Endothelial cell of umbilical vein (primary cell): ENCODE measurements at regions not wholly inside any gene's neighbourhood (a gene's known extent, or its start where the extent isn't known, plus 50 kb on each side); places are given as distances from the start of the nearest gene placed in this dataset.

Experiments
- BruUV-seq: library from RNA; stranded (reverse); fragments of 400-500 nt; replicated peaks from 2 replicates; lab custom pipeline; 2021; lab: Mats Ljungman, UMichigan
- CTCF ChIA-PET: fragments of 300-600, 350-600 bp; sonication (Branson Sonifier 250); formaldehyde crosslinking; loops from one replicate; lab custom pipeline; 2021; ENCODE audit warnings: antibody characterized with exemption, inconsistent platforms; lab: Charles Lee
- POLR2A ChIA-PET: fragments of 300-600, 350-600 bp; sonication (Branson Sonifier 250); formaldehyde crosslinking; loops from one replicate; lab custom pipeline; 2021; ENCODE audit warnings: antibody characterized with exemption, inconsistent platforms; lab: Charles Lee
- DNase-seq: peaks from one replicate; pipeline ENCODE4 v3.0.0-alpha.2; 2011; ENCODE audit warnings: low read depth, low spot score
- FAIRE-seq: peaks from 2 replicates; lab custom pipeline; 2011; peaks lifted over from hg19 to GRCh38; lab: Jason Lieb, UNC
- H2AFZ ChIP-seq: 2 replicates; pipeline ENCODE4 v1.6.0; 2012; ENCODE audit warnings: low read depth, low read length, control low read depth, inconsistent platforms
- H3K27ac ChIP-seq: 2 replicates; pipeline ENCODE4 v1.5.1; 2011; ENCODE audit warnings: low read depth, mild to moderate bottlenecking, control low read depth, low read length, moderate library complexity; ENCODE audit not compliant: insufficient read depth
- H3K27me3 ChIP-seq, 2 experiments: 2 replicates each; pipeline versions ENCODE4 v1.6.0 to v1.6.1; 2011; ENCODE audit warnings: low read length in 2 of 2, mixed read lengths in 1 of 2; ENCODE audit not compliant: control insufficient read depth in 2 of 2, insufficient read depth in 2 of 2
- H3K36me3 ChIP-seq, 2 experiments: 2 replicates in 1 of 2; 3 replicates in 1 of 2; pipeline ENCODE4 v1.5.1; 2011; ENCODE audit warnings: low read length in 2 of 2, mild to moderate bottlenecking in 1 of 2, moderate library complexity in 1 of 2; ENCODE audit not compliant: control insufficient read depth in 2 of 2, insufficient read depth in 2 of 2; ENCODE audit errors: extremely low read depth in 1 of 2
- H3K4me1 ChIP-seq: 3 replicates; pipeline ENCODE4 v1.5.1; 2011; ENCODE audit warnings: mild to moderate bottlenecking, low read length; ENCODE audit not compliant: control insufficient read depth, insufficient read depth; ENCODE audit errors: extremely low read depth
- H3K4me2 ChIP-seq: 2 replicates; pipeline ENCODE4 v1.6.1; 2011; ENCODE audit warnings: low read length, control low read depth, mixed read lengths; ENCODE audit not compliant: insufficient read depth
- H3K4me3 ChIP-seq, 3 experiments: fragments of 200-600 bp in 1 of 3; sonication (generic), shearing (Covaris generic) in 1 of 3; replicated peaks in 1 of 3; 2 replicates each; pipeline ENCODE4 v1.5.1; 2011 to 2016; ENCODE audit warnings: control low read depth in 3 of 3, low read length in 3 of 3, mild to moderate bottlenecking in 2 of 3, inconsistent platforms in 1 of 3, low read depth in 1 of 3, moderate library complexity in 1 of 3; ENCODE audit not compliant: insufficient read depth in 1 of 3
- H3K79me2 ChIP-seq: 2 replicates; pipeline ENCODE4 v1.6.0; 2012; ENCODE audit warnings: low read length, inconsistent platforms; ENCODE audit not compliant: control insufficient read depth, insufficient read depth
- H3K9ac ChIP-seq: replicated peaks from 2 replicates; pipeline ENCODE3; 2011; ENCODE audit warnings: low read length, control low read depth; ENCODE audit not compliant: insufficient read depth; ENCODE audit errors: extremely low read depth
- H3K9me1 ChIP-seq: replicated peaks from 3 replicates; pipeline ENCODE4 v1.6.0; 2011; ENCODE audit warnings: mild to moderate bottlenecking, low read length; ENCODE audit not compliant: control insufficient read depth, insufficient read depth; ENCODE audit errors: extremely low read depth
- H3K9me3 ChIP-seq: replicated peaks from 2 replicates; pipeline ENCODE4 v1.5.1; 2012; ENCODE audit warnings: low read length, inconsistent platforms; ENCODE audit not compliant: control insufficient read depth, insufficient read depth
- H4K20me1 ChIP-seq: replicated peaks from 2 replicates; pipeline ENCODE3; 2011; ENCODE audit warnings: mild to moderate bottlenecking, low read length; ENCODE audit not compliant: control insufficient read depth, insufficient read depth; ENCODE audit errors: extremely low read depth
- CTCF ChIP-seq, 2 donors: IDR thresholded peaks; 1 replicate in 1 of 2; 2 replicates in 1 of 2; pipeline ENCODE4 v1.5.1; 2011; ENCODE audit warnings: low read length in 2 of 2, mild to moderate bottlenecking in 2 of 2, moderate library complexity in 2 of 2, control low read depth in 1 of 2, inconsistent platforms in 1 of 2, low read depth in 1 of 2; ENCODE audit not compliant: insufficient read depth in 1 of 2; ENCODE audit errors: extremely low read depth in 1 of 2
- FOS ChIP-seq: IDR thresholded peaks from 2 replicates; pipeline ENCODE4 v1.6.1; 2011; ENCODE audit warnings: mild to moderate bottlenecking, low read length, moderate library complexity, borderline replicate concordance; ENCODE audit not compliant: insufficient read depth
- GATA2 ChIP-seq: IDR thresholded peaks from 2 replicates; pipeline ENCODE4 v1.7.0; 2011; ENCODE audit warnings: low read depth, mild to moderate bottlenecking, moderate library complexity, mixed read lengths, low read length; ENCODE audit not compliant: insufficient read length, insufficient read depth
- JUN ChIP-seq: IDR thresholded peaks from 2 replicates; pipeline ENCODE4 v1.6.1; 2011; ENCODE audit warnings: borderline replicate concordance, low read depth; ENCODE audit not compliant: insufficient read length, insufficient read depth
- MYC ChIP-seq: IDR thresholded peaks from one replicate; pipeline ENCODE4 v1.6.1; 2011; ENCODE audit warnings: mild to moderate bottlenecking, low read depth, low read length
- POLR2A ChIP-seq: IDR thresholded peaks from 2 replicates; pipeline ENCODE4 v1.6.1; 2012; ENCODE audit warnings: low read depth, mild to moderate bottlenecking, control low read depth, low read length
- POLR2AphosphoS5 ChIP-seq: IDR thresholded peaks from 2 replicates; pipeline ENCODE4 v1.6.1; 2012; ENCODE audit warnings: low read depth, mild to moderate bottlenecking, control low read depth, low read length, moderate library complexity; ENCODE audit not compliant: insufficient read depth
- dilution Hi-C: fragments of 300-500 bp; cut with MboI; formaldehyde crosslinking; loops from one replicate; pipeline ENCODE4 v1.15.0; 2019; ENCODE audit warnings: low sequenced_read_pairs; ENCODE audit not compliant: extremely low pct_ligation_motif_present
- intact Hi-C: fragments of 100-400 bp; cut with micrococcal nuclease; formaldehyde crosslinking; loops from one replicate; pipeline ENCODE4 v1.10.0; 2022
- TF ChIP-seq, protein P1 (sequence below): IDR thresholded peaks from 2 replicates; pipeline ENCODE4 v1.6.1; 2011; ENCODE audit not compliant: insufficient read depth, insufficient read length

DNA sequence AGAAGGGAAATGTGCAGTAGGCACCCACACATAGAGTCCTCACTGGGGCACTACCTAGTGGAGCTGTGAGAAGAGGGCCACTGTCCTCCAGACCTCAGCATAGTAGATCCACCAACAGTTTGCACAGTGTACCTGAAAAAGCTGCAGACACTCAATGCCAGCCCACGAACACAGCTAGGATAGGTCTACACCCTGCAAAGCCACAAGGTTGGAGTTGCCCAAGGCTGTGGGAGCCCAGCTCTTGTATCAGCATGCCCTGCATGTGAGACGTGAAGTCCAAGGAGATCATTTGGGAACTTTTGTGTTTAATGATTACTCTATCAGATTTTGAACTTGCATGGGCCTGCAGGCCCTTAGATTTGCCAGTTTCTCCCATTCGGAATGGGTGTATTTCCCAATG is 299.4 kb upstream of the OLFM3 start:
- intact Hi-C loops (no loop called here), dilution Hi-C loops (no loop called here)
- Histone ChIP-seq H3K9me3 (no peaks in the 10 kb centered on the region), H4K20me1 (no peaks in the 10 kb centered on the region), H2AFZ (no peak overlapping the region), H3K27me3 (no peaks in the 10 kb centered on the region), H3K4me3 (no peak overlapping the region), H3K9me1 (no peaks in the 10 kb centered on the region), H3K4me2 (no peak overlapping the region), H3K79me2 (no peaks in the 10 kb centered on the region), H3K4me1 (no peaks in the 10 kb centered on the region), H3K36me3 (no peaks in the 10 kb centered on the region), H3K9ac (no peak overlapping the region), H3K27ac (no peak overlapping the region)
- ChIA-PET CTCF (no interaction called here), POLR2A (no interaction called here)
- DNase-seq (no peak), FAIRE-seq (no peak)
- no TSS peak for BruUV-seq
- no peak for TF ChIP-seq CTCF (IDR thresholded peaks at IDR 0.05; ENCODE audit: extremely low read depth in 1 of 2, insufficient read depth in 1 of 2, low read depth in 1 of 2, low read length in 2 of 2)
- no peak for TF ChIP-seq JUN
- TF ChIP-seq POLR2AphosphoS5, result no peak

GRCh38 chr1:102282955-102283354 is 286.2 kb upstream of the OLFM3 start:
- no peaks in the 10 kb centered on the region for H3K9me3 ChIP-seq
- no peak overlapping the region for H3K4me3 ChIP-seq
- H3K27ac ChIP-seq, result no peak overlapping the region
- intact Hi-C loops, result no loop called here
- H4K20me1 ChIP-seq, result no peaks in the 10 kb centered on the region
- no peaks in the 10 kb centered on the region for H3K36me3 ChIP-seq
- no TSS peak for BruUV-seq
- dilution Hi-C loops, result no loop called here
- ChIA-PET POLR2A (no interaction called here), CTCF (no interaction called here)
- FAIRE-seq (no peak), DNase-seq (no peak)
- no peaks in the 10 kb centered on the region for H3K4me1 ChIP-seq
- H3K4me2 ChIP-seq, result no peak overlapping the region
- no peaks in the 10 kb centered on the region for H3K79me2 ChIP-seq
- no peak overlapping the region for H3K9ac ChIP-seq
- no peaks in the 10 kb centered on the region for H3K27me3 ChIP-seq
- H2AFZ ChIP-seq, result no peak overlapping the region
- TF ChIP-seq, protein P1, sequence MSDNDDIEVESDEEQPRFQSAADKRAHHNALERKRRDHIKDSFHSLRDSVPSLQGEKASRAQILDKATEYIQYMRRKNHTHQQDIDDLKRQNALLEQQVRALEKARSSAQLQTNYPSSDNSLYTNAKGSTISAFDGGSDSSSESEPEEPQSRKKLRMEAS, result no peak
- no peak for TF ChIP-seq FOS
- TF ChIP-seq MYC, result no peak
- no peak for TF ChIP-seq POLR2A
- no peak for TF ChIP-seq POLR2AphosphoS5
- no peak for TF ChIP-seq GATA2
- no peaks in the 10 kb centered on the region for H3K9me1 ChIP-seq
